Tongue (tissue), 1 donor: ENCODE measurements at regions not wholly inside any gene's neighbourhood (a gene's known extent, or its start where the extent isn't known, plus 50 kb on each side); places are given as distances from the start of the nearest gene placed in this dataset.
"Not testable (repeated sequence)": the region's sequence is repeated elsewhere in the genome, so short reads cannot be mapped to it uniquely, and the experiment has no call there.

ENCODE experiments used
- DNase-seq: peaks from one replicate; pipeline ENCODE4 v3.0.0-alpha.2; 2015

DNA sequence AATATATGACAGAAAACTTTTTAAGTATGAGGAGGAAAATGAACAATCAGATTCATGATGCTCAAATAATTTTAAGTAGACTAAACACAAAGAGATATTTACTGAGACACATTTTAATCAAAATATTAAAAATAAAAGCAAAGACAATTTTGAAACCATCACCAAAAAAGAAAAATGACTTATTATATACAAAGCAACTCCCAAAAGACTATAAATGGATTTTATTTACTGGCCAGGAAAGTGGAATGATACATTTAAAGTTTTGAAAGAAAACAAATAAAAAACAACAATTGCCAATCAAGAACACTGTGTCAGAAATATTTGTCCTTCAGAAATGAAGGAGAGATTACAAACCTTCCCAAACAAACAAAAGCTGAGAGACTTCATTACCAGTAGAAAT, 968.5 kb upstream of the CELF4 start:
- DNase-seq = no peak

DNA sequence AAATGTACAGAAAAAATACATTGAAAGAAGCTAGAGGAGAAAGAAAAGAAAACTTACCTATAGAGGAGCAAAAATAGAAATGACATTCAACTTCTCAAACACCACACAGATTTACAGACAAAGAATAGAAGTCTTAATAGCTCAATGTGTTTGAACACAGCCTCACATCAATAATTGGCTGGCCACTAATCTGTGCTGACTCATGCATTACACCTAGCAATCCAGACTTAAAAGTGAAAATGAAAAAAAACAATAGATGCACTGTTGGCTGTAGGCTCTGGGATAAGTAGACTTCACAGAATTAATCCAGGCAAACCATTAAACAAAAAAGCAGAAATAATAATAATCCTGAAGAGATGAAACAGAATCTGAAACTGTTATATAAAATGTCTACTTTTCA, 961.3 kb upstream of the CELF4 start:
- DNase-seq = no peak

DNA sequence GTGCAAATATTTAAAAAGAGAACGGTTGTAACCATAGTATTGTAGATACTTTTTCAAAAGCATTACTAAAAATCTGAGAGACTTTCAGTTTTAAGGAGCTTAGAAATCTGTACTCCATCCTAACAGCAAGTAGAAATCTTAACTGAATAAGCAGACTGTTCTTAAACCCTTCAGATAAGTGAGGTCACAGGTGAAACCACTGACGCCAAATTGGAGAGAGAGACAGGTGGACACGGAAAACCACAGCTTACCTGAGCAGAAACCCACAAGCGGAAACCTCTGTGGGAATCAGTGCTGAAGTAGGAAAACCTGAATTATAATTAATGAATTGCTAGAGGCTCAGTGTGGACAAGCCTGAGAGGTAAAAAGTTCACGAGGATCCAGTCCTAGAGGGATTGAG, 959.4 kb upstream of the CELF4 start:
- DNase-seq = no peak

DNA sequence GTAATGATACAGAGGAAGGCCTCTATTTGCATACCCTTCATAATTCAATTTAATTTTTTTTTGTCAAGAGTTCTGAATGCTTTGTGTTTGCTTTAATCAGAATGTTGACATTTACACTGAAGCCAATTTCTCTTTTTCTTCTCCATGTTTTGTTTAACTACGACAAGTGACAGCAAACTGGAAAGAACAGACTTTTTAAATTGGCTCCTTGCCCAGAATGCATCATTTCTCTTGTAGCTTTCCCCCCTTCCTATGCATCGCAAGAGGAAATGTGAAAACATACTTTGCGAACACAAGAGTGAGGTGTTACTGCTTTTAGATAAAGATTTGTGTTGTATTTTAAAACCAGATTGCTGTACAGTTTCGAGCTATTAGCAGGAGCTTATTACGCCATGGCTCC, 955.2 kb upstream of the CELF4 start:
- peak; percentile 85 for DNase-seq

DNA sequence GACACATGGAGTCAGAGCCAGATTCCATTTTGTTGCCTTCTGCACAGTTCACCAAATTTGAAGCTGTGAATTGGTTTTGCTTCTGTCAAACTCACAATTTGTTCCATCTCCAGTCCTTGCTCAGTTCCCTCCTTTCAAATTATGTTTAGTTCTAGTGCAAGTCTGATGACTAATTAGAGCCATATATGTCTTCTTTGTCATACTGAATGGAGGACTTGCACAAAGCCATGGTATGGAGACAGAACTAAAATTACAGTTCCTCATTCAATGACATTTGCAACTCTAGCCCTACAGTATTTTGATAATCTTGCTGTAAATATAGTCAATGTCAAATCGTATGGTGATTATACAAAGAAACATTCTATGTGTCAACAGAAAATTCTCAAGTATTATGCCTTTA, 936.9 kb upstream of the CELF4 start:
- DNase-seq = no peak

DNA sequence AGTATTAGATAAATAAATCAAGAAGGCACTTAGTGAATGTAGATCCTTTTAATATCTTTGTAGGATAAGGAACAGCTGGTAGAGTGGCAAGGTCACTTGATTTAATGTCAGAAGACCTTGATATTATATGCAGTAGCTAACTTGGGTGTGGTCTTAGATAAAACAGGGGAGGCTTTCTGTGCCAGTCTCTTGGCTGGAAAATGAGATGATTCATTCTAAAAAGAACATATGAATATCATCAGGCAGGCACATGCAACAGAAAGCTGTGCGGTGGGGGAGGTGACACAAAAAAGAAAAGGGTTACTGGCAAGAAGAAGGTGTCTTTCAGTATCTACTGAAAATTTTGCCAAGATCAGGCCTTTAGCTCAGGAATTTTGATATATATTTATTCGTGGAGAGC, 931.7 kb upstream of the CELF4 start:
- no peak for DNase-seq

DNA sequence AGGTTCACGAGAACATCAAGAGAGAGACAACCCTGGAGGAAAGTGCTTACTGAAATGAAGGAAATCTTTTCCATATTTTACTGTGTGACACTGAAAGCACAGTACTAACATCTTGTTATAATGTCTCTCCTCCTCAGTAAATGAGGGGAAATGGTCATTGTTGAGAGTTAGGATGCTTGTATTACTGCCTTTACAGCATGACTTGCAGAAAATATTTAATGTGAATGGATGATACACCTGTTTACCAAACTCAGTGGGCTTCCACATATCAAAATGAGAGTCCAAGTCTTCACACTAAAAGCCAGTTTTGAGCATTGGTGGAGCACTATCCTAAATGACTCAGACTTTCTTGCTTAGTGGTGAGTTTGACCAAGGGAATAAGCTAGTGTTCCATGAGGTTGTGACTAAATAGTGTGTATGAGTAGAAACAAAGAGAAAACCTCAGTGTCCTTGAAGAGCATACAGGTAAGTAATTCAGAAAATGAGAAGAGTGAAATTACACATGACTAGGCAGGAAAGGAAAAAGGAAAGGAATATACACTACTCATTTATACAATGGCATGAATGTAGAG, 930.7 kb upstream of the CELF4 start:
- no peak for DNase-seq

DNA sequence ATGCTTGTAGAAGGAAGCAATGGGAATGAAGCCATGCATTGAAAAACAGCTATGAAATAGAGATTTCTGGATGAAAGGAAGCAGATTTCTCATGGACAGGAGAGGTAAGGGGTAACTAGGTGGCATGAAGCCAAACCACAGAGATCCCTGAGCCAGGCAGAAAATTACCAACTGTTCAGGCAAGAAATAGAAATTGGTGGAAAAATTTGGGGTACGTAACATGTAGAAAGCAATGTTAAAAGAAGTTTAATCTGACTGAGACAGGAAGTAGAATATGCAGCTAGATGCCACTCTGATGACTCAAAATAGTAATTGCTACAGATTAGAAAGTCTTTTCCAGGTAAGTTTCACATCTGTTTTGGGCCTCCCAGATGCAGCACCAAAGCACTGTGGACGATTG, 928.5 kb upstream of the CELF4 start:
- peak; percentile 16 for DNase-seq

DNA sequence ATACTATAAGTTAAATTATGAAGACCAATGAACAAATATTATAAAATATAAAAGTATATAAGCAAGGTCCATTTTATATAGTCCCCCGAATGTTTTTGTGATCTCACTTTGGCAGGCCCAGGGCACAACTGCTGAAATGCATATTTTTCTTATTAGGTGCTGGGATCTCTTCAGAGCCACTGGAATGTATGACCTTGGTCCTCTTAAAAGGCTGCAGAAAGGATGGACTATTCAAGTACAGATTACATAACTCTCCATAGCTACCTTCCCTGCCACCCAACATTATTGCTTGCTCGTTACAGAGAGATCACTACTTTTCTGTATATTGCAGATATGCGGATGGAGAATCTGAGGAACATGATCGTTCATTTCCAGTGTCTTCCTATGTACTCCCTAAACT, 925.6 kb upstream of the CELF4 start:
- DNase-seq = no peak

DNA sequence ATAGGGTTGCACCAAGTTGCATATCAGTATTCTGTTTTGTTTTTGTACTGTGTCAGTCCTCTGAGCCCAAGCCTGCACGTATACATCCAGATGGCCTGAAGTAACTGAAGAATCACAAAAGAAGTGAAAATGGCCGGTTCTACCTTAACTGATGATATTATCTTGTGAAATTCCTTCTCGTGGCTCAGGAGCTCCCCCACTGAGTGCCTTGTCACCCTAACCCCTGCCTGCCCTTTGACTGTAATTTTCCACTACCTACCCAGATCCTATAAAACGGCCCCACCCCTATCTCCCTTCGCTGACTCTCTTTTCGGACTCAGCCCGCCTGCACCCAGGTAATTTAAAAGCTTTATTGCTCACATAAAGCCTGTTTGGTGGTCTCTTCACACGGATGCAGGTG, 924.1 kb upstream of the CELF4 start:
- not testable (repeated sequence) for DNase-seq

DNA sequence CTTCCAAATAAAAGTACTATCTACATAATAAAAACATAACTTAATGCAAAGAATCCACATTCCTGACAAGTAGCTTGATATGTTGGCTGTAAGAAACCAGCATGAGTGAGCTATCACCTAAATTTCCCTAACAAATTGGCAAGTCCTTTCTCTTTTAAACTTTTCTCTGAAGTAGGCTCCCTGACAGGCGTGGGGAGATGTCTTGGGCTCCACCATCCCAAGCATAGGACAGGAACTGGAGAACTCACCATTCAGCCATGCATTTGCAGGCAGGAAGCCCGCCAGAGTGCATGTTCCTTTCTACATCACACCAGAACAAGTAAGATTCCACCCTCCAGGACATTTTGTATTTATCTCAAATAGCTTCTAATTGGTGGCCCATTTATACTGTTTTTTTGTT, 921.9 kb upstream of the CELF4 start:
- DNase-seq = no peak

DNA sequence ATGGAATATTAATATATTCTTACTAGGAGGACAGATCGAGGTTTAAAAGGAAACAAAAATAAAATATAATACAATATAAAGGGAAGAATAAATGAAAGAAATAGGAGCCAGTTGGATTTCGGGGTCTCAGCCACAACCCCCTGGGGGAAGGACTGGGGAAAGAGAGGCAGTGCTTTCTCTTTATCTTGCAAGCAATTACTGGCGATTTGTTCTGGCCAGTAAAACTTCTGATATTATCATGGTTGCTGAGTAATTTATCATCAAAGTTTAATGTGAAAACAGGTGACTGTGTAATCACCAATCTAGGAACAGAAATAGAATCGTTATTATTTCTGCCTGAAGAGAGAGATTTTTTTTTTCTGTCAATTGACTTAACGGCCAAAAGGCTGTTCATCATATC, 917.7 kb upstream of the CELF4 start:
- no peak for DNase-seq

DNA sequence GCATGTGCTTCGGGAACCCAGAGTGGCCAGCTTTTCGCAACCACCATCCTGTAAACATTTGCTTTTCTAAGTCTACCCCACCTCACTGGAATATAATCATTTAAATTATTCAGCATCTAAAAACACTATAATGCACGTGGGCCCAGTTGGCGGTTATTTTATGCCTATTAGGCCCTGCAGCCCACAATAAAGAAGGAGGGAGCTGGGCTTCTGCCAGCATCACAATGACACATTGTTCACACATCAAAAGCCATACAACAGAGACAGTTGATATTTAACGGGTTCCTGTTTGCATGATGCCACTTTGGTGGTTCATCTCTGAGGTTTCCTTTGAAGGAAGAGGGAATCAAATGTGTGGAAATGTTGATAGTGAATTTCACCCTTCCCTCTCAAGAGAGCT, 916.0 kb upstream of the CELF4 start:
- DNase-seq = no peak

DNA sequence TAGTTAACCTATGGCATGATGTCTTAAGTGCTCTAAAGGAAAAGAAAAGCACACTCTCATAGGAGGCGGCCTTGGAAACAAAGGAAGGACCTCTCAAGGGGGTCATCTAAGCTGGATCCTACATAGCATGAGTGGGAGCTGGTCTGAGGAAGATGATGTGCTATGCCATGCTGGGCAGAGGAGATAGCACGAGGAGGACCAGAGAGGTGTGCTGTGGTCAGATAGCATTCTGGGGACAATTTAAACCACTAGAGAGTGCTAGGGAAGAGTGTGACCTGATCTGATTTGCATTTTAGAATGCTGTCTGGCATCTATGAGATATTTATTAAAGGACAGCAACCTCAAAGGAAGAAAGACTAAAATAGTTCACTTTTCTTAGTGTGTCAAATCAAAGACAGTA, 910.1 kb upstream of the CELF4 start:
- DNase-seq = no peak

DNA sequence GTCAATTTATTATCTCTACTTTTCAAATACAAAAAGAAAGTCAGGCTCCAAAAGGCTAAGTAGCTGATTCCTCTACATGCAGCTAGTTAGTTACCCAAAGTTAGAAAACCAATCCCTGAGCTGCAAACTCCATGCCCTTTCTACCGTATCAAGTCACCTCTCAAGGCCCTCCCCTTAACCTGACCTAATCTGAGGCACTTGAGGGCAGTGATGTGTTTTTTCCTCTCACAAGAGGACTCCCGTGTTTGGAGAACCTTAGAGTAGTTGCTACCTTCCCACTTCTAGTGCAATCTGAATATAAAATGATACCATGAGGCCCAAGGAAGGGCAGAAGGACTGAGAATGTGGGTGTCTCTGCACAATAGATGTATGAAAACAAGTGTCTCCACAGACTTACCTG, 907.9 kb upstream of the CELF4 start:
- no peak for DNase-seq

DNA sequence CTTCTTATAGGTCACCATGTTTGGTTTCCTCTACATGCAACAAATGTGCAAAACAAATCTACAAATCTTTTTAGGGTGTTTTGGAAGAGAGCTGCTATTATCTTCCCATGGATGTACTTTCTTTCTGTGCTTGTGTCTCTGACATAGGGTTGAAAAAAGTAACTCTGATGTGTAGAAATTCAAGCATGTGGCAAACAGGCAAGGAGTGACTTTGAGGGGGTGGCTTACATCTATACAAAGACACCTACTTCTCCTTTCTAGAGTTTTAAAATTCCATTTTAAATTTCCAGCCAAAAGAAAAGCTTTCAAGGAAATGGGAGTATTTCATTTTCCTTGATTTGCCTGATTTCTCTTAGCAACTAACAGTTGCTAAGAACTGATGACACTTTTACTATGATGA, 904.8 kb upstream of the CELF4 start:
- no peak for DNase-seq

DNA sequence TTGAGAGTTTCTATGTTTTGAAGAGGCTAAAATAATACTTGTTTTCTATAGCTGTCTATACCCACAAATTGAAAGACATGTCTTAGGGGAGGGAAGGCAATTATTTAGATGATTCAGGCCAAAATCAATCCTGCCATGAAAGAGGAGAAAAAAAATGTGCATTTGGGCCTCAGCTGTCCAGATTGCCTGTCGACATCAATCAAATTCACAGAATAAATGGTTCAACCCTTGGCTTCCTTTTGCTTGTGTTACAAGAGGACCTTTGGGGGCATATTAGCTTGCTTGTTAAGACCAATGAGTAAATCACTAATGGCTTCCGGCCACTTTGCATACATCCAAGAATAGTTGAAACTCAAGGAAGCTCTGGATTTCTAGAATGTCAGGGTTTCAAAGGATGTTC, 900.8 kb upstream of the CELF4 start:
- DNase-seq = no peak

DNA sequence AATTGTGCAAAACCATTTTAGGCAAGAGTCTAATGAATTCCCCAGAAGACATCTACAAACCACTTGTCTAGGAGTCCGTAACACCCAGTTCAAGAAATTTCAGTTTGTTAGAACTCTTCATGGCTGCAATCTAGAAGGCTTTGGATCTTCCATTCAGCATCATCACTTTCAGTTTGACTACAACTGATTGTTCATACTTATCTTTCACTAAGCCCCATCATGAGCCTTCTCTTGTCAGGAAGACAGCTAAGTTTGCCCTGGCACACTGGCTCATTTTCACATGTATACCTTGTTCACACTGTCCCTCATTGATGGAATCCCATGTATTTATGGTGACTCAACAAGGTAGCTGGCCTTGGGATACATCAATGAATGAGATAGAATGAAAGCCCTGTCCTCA, 898.4 kb upstream of the CELF4 start:
- DNase-seq = no peak

DNA sequence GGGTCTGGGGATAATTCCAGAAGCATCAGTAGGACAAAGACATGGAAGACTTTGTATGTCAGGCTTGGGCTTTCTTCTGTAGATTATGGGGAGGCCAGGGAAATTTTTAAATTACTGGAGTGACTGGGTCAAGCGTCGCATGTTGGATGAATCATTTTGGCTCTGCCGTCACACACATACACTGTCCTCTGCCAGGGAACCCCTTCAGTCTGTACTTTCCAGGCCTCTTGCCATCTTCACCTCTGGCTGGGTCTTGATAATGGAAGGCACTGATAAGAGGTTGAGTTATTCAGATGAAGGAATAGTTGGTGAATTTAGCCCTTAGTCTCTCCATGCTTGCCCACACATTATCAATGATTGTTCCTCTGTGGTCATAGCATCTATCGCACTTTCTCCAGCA, 895.1 kb upstream of the CELF4 start:
- DNase-seq = no peak

DNA sequence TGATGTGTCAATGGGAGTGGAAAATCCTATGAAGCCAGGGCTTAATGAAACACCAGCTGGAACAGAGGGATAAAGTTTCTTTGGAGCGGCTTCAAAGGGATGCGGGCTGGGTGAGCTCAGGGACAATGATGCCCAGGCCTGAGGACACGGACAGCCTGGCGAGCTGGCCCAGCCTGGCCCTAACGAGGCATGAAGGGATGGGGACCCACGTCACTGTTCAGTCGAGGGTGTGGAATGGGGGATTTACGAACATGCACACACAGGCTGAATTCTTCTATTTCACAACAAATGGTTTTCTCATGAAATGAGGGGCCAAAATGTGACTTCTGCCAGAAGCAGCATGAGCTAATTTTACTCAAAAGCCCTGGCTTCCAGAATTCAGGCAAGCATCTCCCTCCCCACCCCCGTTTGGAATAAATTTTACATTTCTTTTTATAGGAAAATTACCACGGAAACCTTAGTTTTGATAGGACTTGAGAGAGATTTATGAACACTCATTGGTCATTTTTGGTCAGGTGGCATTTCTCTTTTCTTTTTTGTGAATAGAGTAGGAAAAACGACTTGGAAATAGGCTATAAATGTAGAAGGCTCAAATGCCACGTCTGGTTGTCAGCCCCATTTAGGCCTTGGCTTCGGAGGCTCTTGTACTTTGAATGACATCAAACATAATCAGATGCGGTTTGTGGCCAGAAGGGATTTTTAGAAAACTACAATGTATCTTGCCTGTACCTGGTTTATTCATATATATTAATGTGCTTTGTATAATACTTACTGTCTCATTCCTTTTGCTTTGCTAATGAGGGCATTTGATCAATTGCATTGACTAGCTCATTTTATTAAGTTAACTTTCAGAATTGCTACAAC, 893.8 kb upstream of the CELF4 start:
- peak; percentile 90 for DNase-seq

DNA sequence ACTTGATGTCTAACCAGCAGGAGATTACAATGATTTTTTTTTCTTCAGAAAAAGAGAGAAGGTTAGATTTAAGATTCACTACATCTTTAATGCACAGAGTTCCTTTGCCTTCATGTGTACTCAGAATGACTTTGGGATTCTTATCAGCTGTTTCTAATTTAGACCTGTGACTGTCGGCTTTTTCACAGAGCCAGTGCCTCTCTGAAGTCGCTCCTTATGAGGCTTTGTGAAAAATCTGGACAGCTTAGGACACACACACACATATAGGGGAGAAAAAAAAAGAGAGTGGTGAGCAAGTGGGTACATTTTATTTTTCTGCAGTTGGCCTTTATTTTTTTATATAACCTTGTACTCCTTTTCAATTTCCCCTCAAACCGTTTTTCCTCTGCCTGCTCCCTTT, 893.1 kb upstream of the CELF4 start:
- DNase-seq = peak; percentile 44

DNA sequence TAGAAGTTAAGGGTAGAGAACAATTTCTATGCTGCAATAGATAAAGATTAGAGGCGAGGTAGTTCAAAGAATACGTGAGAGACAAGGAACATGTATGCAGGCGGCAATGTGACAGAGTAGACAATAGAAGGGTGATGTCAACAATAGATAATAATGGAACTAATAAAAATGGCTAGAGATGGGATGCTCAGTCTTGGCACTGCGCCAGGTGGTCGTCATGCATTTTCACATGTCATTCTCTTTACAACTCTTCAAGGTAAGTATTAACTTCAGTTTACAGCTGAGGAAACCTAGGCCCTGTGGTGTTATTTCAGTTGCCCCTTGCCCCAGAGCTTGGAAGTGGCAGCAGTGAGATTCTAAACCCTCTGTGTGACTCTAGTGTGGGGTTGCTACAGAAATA, 890.7 kb upstream of the CELF4 start:
- no peak for DNase-seq

DNA sequence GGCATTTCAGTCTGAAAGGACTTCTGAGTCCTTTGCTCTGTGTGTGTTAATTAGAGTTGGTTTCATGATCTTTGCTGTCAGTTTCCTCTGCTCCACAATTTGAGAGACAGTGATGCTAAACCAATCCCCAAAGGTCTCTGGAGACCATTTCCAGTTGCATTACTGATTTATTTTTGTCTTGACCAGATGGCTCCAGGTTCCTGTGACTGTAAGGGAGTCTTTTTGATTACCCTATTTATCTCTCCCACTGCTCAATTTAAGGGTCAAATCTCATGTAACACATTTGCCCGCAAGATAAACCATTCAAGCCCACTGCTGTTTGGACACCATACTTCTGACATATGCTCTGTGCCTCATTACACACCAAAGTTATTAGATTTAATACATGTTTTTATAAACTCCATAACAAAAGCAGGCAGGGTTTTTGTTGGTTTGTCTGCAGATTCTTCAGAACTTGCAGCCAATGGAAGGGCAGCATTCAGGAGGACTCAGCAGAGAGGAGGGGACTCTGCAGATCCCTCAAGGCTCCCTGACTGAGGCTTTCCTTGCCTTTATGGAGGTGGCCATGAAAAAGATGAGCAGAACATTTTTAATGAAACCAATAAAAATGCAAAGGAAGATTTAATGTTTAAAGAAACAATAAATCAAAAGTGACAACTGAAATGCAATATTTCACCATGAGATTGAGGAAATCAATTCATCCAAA, 889.3 kb upstream of the CELF4 start:
- no peak for DNase-seq

DNA sequence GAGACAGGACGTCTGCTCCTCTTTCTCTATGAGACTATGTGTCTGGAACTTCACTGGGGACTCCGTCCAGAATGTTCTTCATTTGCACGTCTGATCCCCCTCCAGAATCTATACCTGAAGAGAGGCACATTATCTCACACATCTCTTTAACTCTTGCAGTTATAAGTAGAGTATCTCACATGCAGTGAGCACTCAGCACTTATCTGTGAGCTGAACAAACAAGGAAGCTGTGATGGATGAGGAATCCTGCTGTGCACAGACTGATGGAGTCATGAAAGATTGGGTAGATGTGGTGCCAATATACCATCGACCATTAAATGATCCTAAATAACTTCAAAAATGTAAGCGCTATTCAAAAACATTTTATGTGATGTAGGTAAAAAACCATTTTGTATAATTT, 888.3 kb upstream of the CELF4 start:
- no peak for DNase-seq
